Skeletal muscle tissue (tissue), 3 donors: ENCODE measurements at regions not wholly inside any gene's neighbourhood (a gene's known extent, or its start where the extent isn't known, plus 50 kb on each side); places are given as distances from the start of the nearest gene placed in this dataset.

ENCODE experiments used
- H3K27ac ChIP-seq: one replicate; pipeline ENCODE4 v1.7.0; 2013; ENCODE audit warnings: mild to moderate bottlenecking, low read depth, low read length, inconsistent platforms
- H3K27me3 ChIP-seq, 3 donors: one replicate each; pipeline ENCODE4 v1.7.0; 2013; ENCODE audit warnings: low read length in 3 of 3; ENCODE audit not compliant: control insufficient read depth in 3 of 3, insufficient read depth in 3 of 3
- H3K36me3 ChIP-seq, 3 donors: one replicate each; pipeline ENCODE4 v1.7.0; 2013; ENCODE audit warnings: low read length in 3 of 3; ENCODE audit not compliant: control insufficient read depth in 3 of 3, insufficient read depth in 3 of 3
- H3K4me1 ChIP-seq, 3 donors: one replicate each; pipeline ENCODE4 v1.7.0; 2013; ENCODE audit warnings: low read length in 3 of 3, mild to moderate bottlenecking in 3 of 3; ENCODE audit not compliant: control insufficient read depth in 3 of 3, insufficient read depth in 3 of 3
- H3K4me3 ChIP-seq, 3 donors: one replicate each; pipeline ENCODE4 v1.7.0; 2013; ENCODE audit warnings: low read length in 3 of 3
- H3K9ac ChIP-seq, 3 donors: one replicate each; pipeline ENCODE4 v1.7.0; 2013; ENCODE audit warnings: low read length in 3 of 3, mild to moderate bottlenecking in 3 of 3, moderate library complexity in 2 of 3, low read depth in 1 of 3
- H3K9me3 ChIP-seq, 3 donors: one replicate each; pipeline ENCODE4 v1.7.0; 2013; ENCODE audit warnings: low read length in 3 of 3; ENCODE audit not compliant: control insufficient read depth in 3 of 3
- donor health status: Osteomylitis.

DNA sequence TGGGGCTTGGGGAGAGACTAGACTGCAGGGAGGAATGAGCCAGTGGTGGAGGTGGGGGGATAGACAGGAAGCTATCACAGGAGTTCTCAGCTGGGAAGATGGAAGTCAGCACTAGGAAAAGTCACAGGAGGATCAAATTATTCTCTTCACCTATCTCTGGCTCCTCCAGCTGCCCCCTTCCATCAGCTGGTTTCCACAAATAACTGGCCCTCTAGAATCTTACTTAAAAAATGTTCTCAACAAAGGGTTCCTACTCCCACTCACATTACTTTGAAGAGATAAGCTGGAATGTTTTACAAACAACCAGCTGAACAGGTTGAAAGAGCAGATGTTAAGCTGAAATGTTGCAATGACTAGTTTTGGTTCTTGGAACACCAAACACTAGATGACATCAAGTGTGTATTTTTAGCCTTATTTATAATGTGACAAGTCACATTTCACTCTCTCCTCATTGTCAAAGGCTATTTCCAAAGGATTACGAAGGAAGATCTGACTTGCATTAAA, 102.7 kb upstream of the AADACL2 start:
- H3K27me3 ChIP-seq, result no peaks in the 10 kb centered on the region
- peak overlapping the region; percentile 72 for H3K27ac ChIP-seq
- no peak overlapping the region for H3K4me3 ChIP-seq
- no peaks in the 10 kb centered on the region for H3K36me3 ChIP-seq
- H3K9me3 ChIP-seq, result no peaks in the 10 kb centered on the region
- peaks cover 0 to 7% (median 5%) of the 10 kb centered on the region in 3 donors for H3K4me1 ChIP-seq
- H3K9ac ChIP-seq, result no peak overlapping the region

DNA sequence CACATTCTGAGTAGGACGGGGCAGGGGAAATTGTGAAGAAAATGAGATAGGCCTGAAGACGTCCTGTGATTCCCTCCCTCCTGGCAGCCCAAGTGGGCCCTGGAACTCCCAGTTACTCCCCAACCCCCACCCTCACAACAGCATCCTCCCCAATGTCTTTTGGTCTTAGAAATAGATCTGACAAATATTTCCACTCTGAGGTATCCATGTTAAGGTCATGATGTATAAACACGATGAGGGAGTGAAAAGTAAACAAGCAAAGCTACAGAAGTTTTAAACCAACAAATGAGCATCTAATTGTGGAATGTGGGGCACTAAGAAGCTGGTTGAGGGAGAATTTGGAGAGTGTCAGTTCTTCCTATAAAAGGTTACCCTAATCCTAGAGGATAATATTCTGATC, 103.7 kb upstream of the AADACL2 start:
- Histone ChIP-seq H3K9me3 (no peaks in the 10 kb centered on the region), H3K9ac (no peak overlapping the region), H3K27ac (no peak overlapping the region), H3K27me3 (no peaks in the 10 kb centered on the region), H3K4me1 (peaks cover 0 to 7% (median 5%) of the 10 kb centered on the region in 3 donors), H3K36me3 (no peaks in the 10 kb centered on the region), H3K4me3 (no peak overlapping the region)

DNA sequence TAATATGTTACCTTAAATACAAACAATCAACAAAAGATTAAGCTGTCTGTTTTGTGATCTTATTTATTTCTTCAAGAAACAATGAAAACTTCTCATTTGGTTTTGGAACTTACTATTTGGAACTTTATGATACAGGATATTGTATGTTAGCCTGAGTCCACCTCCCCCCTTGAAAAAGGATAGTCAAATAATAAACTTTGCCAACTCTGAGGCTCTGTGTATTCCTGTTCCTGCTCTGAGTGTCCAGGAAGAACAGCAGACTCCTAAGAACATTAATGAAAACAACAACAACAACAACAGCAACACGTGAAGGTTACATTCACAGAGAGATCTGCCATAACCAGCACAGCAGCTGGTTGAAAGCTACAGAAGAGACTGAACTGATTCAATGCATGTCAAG, 108.1 kb upstream of the AADACL2 start:
- no peak overlapping the region for H3K4me3 ChIP-seq
- H3K27ac ChIP-seq, result no peak overlapping the region
- H3K36me3 ChIP-seq, result no peaks in the 10 kb centered on the region
- no peak overlapping the region for H3K9ac ChIP-seq
- no peaks in the 10 kb centered on the region for H3K27me3 ChIP-seq
- H3K4me1 ChIP-seq, result no peaks in the 10 kb centered on the region
- H3K9me3 ChIP-seq, result no peaks in the 10 kb centered on the region

DNA sequence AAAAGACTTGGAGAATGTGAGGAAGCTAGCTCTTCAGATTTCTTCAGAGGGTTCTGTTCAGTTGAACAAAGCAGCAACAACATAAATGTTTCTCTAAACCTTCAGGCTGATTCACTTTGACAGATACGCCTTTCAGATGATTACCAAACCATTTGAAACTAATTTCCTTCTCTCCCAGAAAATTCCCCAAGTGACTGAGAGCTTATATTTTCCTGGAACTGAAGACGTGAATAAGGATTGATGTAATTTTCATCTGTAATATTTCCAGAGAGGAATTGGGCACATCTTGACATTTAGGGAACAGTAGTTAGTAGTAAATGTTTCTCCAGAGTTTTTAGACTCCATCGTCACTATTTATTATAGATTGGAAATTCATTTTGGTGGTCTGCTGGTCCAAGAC, 108.6 kb upstream of the AADACL2 start:
- Histone ChIP-seq H3K36me3 (no peaks in the 10 kb centered on the region), H3K27ac (no peak overlapping the region), H3K4me3 (no peak overlapping the region), H3K9ac (no peak overlapping the region), H3K27me3 (no peaks in the 10 kb centered on the region), H3K4me1 (no peaks in the 10 kb centered on the region), H3K9me3 (no peaks in the 10 kb centered on the region)

DNA sequence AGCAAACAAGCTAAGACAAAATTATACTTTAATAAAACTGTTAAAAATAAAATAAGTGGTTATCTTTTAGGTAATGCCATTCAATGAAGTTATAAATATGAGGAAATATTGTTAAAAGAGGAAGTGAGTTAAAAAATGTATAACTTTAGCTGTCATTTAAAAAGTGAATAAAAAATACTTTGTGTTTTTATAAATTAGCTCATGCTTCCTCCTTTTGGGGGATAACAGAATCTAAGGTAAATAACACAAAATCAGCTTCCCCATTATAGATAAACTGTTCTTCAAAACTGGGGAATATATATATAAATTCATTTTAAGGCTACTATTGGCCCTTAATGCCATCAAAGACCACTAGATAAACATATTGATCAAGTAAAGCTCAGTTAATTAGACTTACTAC, 113.7 kb upstream of the AADACL2 start:
- no peaks in the 10 kb centered on the region for H3K9me3 ChIP-seq
- no peak overlapping the region for H3K4me3 ChIP-seq
- H3K4me1 ChIP-seq, result no peaks in the 10 kb centered on the region
- no peaks in the 10 kb centered on the region for H3K27me3 ChIP-seq
- no peaks in the 10 kb centered on the region for H3K36me3 ChIP-seq
- H3K9ac ChIP-seq, result no peak overlapping the region
- no peak overlapping the region for H3K27ac ChIP-seq

DNA sequence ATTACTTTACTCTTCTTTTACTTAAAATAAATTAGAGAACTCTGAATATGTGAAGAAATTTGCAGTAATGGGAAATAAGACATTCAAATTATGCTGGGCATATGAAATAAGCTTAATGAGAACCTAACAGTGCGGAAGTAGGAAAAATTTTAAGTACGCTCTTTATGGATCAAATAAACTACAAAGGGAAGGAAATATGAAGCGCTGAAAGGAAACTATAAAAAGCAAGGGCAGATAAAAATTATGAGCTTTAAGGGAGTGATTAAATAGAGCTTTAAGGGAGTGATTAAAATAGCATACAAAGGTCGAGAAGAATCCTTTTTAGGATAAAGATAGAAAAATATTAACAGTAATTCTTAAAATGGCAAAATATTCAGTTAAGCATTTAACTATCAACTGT, 118.3 kb upstream of the AADACL2 start:
- no peaks in the 10 kb centered on the region for H3K27me3 ChIP-seq

DNA sequence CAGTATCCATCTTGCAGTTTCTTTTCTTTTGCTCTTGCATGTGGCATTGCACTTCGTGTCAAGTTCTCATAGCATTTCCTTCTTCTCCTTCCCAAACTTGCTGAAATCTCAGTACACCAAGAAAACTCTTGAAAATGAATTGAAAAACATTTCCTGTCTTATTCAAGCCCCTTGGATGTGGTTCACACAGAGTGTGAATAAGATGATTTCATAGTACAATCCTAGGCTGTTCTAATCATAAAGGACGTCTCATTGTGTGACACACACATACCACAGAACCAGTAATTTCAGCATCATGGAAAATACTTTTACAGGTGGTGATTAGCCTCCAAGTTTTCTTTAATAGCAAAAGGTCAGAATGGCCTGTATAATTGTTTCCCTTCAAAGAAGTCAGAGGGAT, 121.6 kb upstream of the AADACL2 start:
- no peaks in the 10 kb centered on the region for H3K36me3 ChIP-seq

More for the DNA sequence above, 118.3 kb upstream of the AADACL2 start:
- H3K9me3 ChIP-seq, result no peaks in the 10 kb centered on the region
- H3K4me3 ChIP-seq, result no peak overlapping the region
- H3K9ac ChIP-seq, result no peak overlapping the region
- H3K4me1 ChIP-seq, result no peaks in the 10 kb centered on the region
- H3K27ac ChIP-seq, result no peak overlapping the region
- H3K36me3 ChIP-seq, result no peaks in the 10 kb centered on the region

DNA sequence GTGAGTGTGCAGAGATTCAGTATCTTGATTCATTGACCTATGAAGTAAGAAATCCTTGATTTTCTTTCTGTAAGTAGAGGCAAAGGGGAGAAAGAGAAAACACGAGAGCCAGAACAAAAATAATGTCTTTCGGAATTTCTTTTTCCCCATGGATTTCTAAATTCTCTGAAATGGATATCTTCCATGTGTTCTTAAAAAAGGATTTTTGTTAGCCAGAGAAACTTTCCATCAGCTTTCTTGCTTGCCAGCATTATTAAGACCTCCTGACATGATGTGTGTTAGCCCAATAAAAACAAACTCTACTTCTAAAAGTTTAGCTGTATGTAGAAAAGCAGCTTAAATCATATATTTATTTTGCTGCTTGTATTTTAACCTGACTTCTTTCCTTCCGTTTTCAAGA, 122.3 kb upstream of the AADACL2 start:
- no peaks in the 10 kb centered on the region for H3K36me3 ChIP-seq
- no peaks in the 10 kb centered on the region for H3K9me3 ChIP-seq
- H3K27ac ChIP-seq, result no peak overlapping the region
- no peak overlapping the region for H3K9ac ChIP-seq
- no peaks in the 10 kb centered on the region for H3K27me3 ChIP-seq
- H3K4me3 ChIP-seq, result no peak overlapping the region
- no peaks in the 10 kb centered on the region for H3K4me1 ChIP-seq

More for the DNA sequence above, 121.6 kb upstream of the AADACL2 start:
- Histone ChIP-seq H3K27ac (no peak overlapping the region), H3K4me1 (no peaks in the 10 kb centered on the region), H3K4me3 (no peak overlapping the region), H3K27me3 (no peaks in the 10 kb centered on the region), H3K9me3 (no peaks in the 10 kb centered on the region), H3K9ac (no peak overlapping the region)

DNA sequence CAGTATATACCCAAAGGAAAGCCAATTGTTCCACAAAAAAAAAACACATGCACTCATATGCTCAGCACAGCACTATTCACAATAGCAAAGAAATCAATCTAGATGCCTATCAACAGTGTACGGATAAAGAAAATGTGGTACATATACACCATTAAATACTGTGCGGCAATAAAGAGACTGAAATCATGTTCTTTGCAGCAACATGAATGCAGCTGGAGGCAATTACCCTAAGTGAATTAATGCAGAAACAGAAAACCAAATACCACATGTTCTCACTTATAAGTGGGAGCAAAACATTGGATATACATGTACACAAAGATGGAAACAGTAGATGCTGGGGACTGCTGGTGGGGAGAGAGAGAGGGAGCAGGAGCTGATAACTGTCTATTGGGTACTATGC, 124.2 kb upstream of the AADACL2 start:
- H3K9ac ChIP-seq, result no peak overlapping the region
- H3K4me3 ChIP-seq, result no peak overlapping the region
- no peak overlapping the region for H3K27ac ChIP-seq
- no peaks in the 10 kb centered on the region for H3K36me3 ChIP-seq
- H3K9me3 ChIP-seq, result no peaks in the 10 kb centered on the region
- H3K4me1 ChIP-seq, result no peaks in the 10 kb centered on the region
- H3K27me3 ChIP-seq, result no peaks in the 10 kb centered on the region

DNA sequence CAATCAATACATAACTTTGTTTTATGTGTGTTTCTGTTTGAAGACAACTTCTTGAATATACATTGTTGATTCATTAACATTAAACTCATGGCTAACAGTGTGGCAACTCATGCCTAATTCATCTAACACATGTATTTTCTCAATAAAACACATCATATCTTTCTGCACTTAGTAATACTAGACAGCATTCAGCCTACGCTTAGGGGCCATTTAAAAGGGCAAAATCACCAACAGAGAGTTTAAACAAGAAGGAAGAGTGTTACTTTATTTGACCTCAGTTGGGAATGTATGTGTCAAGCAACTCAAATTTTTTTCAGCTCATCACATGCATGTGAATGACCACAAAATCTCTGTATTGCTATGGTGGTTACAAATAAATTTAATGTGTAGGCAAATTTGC, 128.8 kb upstream of the AADACL2 start:
- Histone ChIP-seq H3K9me3 (no peaks in the 10 kb centered on the region), H3K4me3 (no peak overlapping the region), H3K36me3 (no peaks in the 10 kb centered on the region), H3K27ac (no peak overlapping the region), H3K9ac (no peak overlapping the region), H3K4me1 (no peaks in the 10 kb centered on the region), H3K27me3 (no peaks in the 10 kb centered on the region)

DNA sequence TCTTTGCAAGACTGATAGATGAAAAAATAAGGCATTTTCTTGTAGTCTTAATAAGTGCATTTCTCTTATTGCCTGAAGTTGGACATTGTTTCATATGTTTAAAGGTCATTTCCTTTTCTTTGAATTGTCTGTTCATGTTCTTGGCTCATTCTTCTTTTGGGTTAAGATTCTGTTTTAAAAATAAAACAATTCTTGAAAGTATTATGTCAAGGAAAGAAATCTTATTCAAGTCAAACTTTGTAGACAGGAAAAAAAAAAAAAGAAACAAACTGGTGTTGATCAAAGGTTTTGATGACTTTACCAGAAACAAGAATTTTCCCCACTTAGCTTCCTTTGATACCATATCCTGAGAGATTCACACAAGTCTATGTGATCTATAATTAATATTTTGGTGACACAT, 132.9 kb upstream of the AADACL2 start:
- Histone ChIP-seq H3K36me3 (no peaks in the 10 kb centered on the region), H3K27ac (no peak overlapping the region), H3K9me3 (no peaks in the 10 kb centered on the region), H3K9ac (no peak overlapping the region), H3K4me1 (no peaks in the 10 kb centered on the region), H3K27me3 (no peaks in the 10 kb centered on the region), H3K4me3 (no peak overlapping the region)
